HG02588 (cell line): ENCODE measurements at regions not wholly inside any gene's neighbourhood (a gene's known extent, or its start where the extent isn't known, plus 50 kb on each side); places are given as distances from the start of the nearest gene placed in this dataset.

Experiments
- ATAC-seq: cut with Tn5 transposase; IDR thresholded peaks from one replicate; pipeline ENCODE4 v1.9.1; 2021; ENCODE audit warnings: mild to moderate bottlenecking, moderate library complexity; ENCODE audit not compliant: unreplicated experiment

DNA sequence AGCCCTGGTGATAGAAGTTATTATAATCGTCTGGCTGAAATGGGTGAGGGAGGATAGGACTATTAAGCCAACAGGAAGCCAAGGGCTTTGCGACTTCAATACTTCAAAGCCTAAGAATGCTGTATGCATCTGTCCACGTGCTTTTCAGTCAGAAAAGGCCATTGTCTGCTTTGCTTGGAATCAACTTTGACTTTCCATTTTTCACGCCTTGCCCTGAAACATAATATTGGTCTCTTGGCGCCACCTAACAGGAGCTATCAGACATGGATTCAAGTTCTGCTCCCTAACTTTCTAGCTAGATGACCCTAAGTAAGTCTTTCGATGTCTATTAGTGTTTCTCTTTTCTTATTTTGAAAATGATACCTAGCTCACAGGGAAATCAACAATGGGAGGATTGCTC lies 572.6 kb downstream of the TLR4 start:
- ATAC-seq = no peak

DNA sequence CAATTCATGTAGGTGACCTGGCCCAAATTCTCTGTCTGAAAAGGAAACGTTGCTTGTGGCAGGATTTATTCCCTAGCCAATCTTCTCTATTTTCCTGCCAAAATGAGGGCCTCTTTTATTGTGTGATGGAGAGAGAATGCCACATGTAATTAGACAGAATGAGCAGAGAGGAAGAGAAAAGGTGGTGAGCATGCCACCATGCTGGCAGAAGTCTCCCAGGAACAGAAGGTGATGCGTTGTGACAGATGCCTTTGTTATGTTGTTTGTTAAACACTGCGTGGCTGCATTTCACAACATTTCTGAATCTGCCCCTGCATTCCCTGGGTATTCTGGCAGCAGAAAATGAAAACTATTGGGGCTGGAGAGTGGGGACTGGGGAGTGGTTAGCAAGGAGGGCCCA lies 577.6 kb downstream of the TLR4 start:
- ATAC-seq = no peak

DNA sequence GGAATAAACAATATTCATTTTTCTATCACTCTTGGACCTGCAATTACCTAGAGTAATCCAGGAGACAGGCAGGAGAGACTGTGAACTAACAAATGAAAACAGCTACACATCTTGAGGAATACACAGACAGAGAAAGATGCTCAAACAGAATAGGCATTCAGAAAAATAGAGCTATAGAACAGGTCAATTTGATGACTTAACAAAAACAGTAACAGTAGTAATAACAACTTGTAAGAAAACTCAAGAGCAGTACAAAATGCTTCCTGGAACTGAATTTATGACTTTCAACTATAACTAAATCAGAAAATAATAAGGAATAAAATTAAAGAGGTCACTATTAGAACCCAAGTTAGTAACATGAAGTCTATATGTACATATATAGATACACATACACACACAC lies 579.3 kb downstream of the TLR4 start:
- no peak for ATAC-seq

DNA sequence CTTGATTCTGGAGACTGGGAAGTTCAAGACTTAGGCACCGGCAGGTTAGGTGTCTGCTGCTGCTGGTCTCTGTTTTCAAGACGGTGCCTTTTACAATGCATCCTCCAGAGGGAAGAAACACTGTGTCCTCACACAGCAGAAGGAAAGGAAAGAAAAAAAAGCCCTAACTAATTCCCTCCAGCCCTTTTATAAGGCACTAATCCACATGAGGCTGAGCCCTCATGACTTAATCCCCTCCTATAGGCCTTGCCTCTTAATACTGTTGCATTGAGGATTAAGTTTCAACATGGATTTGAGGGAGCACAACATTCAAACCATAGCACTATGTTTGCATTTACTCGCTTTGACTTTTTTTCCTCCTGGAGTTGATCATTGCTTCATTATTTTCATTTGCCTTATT lies 585.9 kb downstream of the TLR4 start:
- ATAC-seq = no peak

- ATAC-seq = no peak
Observed at GRCh38 chr9:118295413-118295812, 591.2 kb downstream of the TLR4 start.

- ATAC-seq = no peak
Observed at GRCh38 chr9:118302721-118303120, 598.5 kb downstream of the TLR4 start.

DNA sequence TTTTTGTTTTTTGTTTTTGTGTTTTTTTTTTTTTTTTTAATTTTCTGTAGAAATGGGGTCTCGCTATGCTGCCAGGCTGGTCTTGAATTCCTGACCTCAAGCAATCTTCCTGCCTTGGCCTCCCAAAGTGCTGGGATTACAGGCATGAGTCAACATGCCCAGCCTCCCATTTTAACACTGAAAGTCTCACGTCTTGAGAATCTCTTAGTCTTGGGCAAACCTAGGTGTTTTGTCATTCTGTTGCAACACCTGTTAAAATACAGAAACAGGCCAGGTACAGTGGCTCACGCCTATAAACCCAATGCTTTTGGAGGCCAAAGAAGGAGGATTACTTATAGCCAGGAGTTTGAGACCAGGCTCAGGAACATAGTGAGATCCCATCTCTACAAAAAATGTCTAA lies 599.0 kb downstream of the TLR4 start:
- ATAC-seq = no peak

- ATAC-seq = no peak
Observed at GRCh38 chr9:118305331-118305730, 601.1 kb downstream of the TLR4 start.

DNA sequence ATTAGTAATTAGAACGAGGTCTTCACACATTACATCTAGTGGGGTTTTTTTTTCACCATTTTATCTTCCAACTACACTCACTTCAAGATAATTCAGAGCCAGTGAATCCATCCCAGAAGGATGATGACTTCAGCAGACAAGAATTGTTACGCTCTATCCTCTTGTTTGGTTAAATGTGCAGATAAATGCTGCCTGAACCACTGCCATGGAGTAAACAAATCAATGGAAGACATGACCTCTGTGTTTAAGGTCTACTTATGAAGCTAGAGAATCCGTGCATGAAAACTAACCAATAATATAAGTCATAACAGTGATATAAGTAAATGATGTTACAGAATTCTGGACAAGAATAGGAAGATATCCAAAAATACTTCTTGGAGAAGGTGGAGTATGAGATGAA lies 602.6 kb downstream of the TLR4 start:
- ATAC-seq = no peak

- no peak for ATAC-seq
Observed at GRCh38 chr9:118313965-118314364, 609.8 kb downstream of the TLR4 start.

DNA sequence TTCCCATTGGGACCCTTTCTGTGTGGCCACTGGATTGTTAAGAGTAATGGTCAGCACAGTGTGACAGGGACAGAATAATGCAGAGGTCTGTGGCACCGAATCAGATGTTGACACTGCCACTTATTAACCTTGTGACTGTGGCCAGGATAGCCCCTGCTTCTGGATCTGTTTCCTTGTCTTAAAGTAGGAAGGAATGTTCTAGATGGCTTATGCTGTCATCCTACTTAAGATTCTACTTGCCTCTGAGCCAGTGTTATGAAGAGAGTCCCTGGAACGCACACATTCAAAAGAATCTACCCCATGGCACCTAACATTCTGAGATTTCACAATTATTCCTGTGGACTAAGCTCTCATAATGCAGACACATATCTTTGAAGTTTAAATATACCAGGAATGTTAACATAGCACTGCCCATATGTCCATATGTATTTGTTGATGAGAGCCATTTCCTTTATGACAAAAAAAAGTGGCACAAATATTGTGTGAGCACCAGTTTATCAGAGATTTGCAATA lies 612.7 kb downstream of the TLR4 start:
- no peak for ATAC-seq

- ATAC-seq = no peak
Observed at GRCh38 chr9:118318770-118319431, 614.7 kb downstream of the TLR4 start.

- ATAC-seq = no peak
Observed at GRCh38 chr9:118321788-118322187, 617.6 kb downstream of the TLR4 start.

GRCh38 chr9:118324706-118325105 lies 620.5 kb downstream of the TLR4 start:
- ATAC-seq = no peak

DNA sequence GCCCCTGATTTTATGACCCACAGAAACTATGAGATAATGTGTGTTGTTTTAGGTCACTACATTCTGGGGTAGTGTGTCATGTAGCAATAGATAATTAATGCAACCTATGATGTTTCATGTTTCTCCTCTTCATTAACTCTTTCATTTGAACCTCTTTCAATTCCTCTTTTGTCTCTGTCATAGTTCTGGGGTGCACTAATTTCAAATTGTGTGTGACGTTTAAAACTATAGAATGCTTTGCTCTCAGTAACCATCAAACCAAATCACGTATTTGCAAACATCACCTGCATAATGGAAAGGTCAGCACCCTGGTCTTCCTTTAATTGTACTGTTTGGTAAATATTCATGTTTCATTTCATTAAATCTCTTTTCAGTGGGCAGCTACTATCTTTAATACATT lies 621.6 kb downstream of the TLR4 start:
- no peak for ATAC-seq

DNA sequence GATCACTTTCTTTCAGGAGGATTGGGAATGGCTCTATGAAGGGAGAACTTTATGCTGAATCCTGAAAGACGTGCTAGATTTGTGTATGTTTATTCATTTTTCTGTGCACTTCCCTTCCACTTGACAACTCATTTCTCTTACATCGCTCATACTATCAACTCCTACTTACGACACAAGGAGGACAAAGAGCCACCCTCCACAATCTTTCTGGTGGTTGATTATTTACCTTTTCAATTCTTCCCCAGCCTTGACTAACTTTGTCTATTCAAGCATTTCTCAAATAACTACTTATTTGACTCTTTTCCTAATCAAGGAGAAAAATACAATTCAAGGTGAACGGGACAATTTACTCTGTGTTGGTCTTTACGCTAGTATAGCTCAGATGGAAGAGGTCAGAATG lies 622.1 kb downstream of the TLR4 start:
- ATAC-seq = no peak

GRCh38 chr9:118330191-118330986 lies 626.2 kb downstream of the TLR4 start:
- ATAC-seq = no peak

GRCh38 chr9:118331622-118332045 lies 627.4 kb downstream of the TLR4 start:
- no peak for ATAC-seq

- ATAC-seq = no peak
Observed at GRCh38 chr9:118336250-118336942, 632.2 kb downstream of the TLR4 start.

DNA sequence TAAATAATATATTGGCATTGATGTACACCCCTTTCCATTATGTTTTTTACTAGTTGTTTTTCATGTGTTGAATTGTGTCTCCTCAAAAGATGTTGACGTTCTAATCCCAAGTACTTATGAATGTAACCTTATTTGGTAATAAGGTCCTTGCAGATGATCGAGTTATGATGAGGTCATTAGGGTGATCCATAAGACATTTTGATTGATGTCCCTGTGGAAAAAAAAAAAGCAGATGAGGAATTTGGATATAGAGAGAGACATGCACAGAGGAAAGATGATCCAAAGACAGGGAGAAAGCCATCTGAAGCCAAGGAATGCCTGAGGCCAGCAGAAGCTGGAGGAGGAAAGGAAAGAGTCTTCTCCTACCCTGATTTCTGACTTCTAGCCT lies 632.7 kb downstream of the TLR4 start:
- ATAC-seq = no peak

- ATAC-seq = no peak
Observed at GRCh38 chr9:118360036-118360435, 655.8 kb downstream of the TLR4 start.

- no peak for ATAC-seq
Observed at GRCh38 chr9:118362123-118362522, 657.9 kb downstream of the TLR4 start.
